BLaER1 treated with 17β-estradiol and CSF1 and Interleukin-3, amounts not matched to agents 10 nM and 100 nM (cell line): ENCODE measurements at regions not wholly inside any gene's neighbourhood (a gene's known extent, or its start where the extent isn't known, plus 50 kb on each side); places are given as distances from the start of the nearest gene placed in this dataset.
"Not testable (repeated sequence)": the region's sequence is repeated elsewhere in the genome, so short reads cannot be mapped to it uniquely, and the experiment has no call there.

Source experiments
- H3K27ac ChIP-seq, 11 experiments: shearing (Covaris generic); formaldehyde crosslinking; 2 replicates each; pipeline ENCODE4 v1.8.1; 2022
- H3K27me3 ChIP-seq, 11 experiments: shearing (Covaris generic); formaldehyde crosslinking; 2 replicates each; pipeline ENCODE4 v1.8.1; 2022
- H3K36me3 ChIP-seq, 11 experiments: shearing (Covaris generic); formaldehyde crosslinking; 2 replicates each; pipeline ENCODE4 v1.8.1; 2022
- H3K4me1 ChIP-seq, 10 experiments: shearing (Covaris generic); formaldehyde crosslinking; 2 replicates each; pipeline ENCODE4 v1.8.1; 2022
- H3K4me2 ChIP-seq, 11 experiments: shearing (Covaris generic); formaldehyde crosslinking; 2 replicates each; pipeline ENCODE4 v1.8.1; 2022
- H3K4me3 ChIP-seq, 10 experiments: shearing (Covaris generic); formaldehyde crosslinking; 2 replicates each; pipeline ENCODE4 v1.8.1; 2022
- H3K9ac ChIP-seq, 11 experiments: shearing (Covaris generic); formaldehyde crosslinking; 2 replicates each; pipeline ENCODE4 v1.8.1; 2022
- H3K9me3 ChIP-seq, 11 experiments: shearing (Covaris generic); formaldehyde crosslinking; replicated peaks in 1 of 11; 2 replicates each; pipeline ENCODE4 v1.8.1; 2022
- H4K20me1 ChIP-seq, 11 experiments: shearing (Covaris generic); formaldehyde crosslinking; 2 replicates each; pipeline ENCODE4 v1.8.1; 2022
- Cebpa-rat ChIP-seq, 11 experiments: shearing (Covaris generic); IDR thresholded peaks; 2 replicates each; pipeline ENCODE4 v1.8.1; 2022

DNA sequence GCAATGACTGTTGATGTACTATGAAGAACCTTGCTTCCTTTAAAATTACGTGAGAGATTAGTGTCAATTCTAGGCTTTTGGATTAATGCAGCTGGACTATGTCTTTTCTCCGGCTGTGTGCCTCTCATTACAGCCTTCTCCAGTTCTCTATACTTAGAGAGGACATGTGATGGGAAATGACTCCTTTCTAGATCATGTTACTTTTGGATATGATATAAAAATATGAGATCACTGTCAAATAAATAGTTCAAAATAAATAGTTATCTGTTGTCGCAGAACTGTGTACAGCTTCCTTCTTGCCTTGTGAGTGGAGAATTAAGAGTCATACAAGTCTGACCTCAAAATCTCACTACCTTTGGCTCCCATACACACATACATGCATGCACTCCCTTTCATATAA, 592.4 kb downstream of the DIPK2A start:
- H3K4me2 ChIP-seq, result no peak overlapping the region
- no peaks in the 10 kb centered on the region for H4K20me1 ChIP-seq
- no peaks in the 10 kb centered on the region for H3K27me3 ChIP-seq
- H3K27ac ChIP-seq, result no peak overlapping the region
- TF ChIP-seq Cebpa-rat (IDR thresholded peaks at IDR 0.05), result no peak
- H3K9ac ChIP-seq, result no peak overlapping the region
- H3K4me1 ChIP-seq, result no peaks in the 10 kb centered on the region
- no peaks in the 10 kb centered on the region for H3K36me3 ChIP-seq
- H3K9me3 ChIP-seq, result no peaks in the 10 kb centered on the region
- no peak overlapping the region for H3K4me3 ChIP-seq

DNA sequence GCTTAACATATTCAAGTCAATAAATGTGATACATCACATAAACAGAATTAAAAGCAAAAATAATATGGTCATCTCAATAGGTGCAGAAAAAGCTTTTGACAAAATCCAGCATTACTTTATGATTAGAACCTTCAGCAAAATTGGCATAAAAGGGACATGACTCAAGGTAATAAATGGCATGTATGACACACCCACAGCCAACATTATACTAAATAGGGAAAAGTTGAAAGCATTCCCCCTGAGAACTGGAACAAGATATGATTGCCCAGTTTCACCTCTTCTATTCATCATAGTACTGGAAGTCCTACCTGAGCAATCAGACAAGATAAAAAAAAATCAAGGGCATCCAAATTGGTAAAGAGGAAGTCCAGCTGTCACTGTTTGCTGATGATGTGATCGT, 594.7 kb downstream of the DIPK2A start:
- TF ChIP-seq Cebpa-rat (IDR thresholded peaks at IDR 0.05), result no peak
- no peaks in the 10 kb centered on the region for H3K27me3 ChIP-seq
- no peaks in the 10 kb centered on the region for H3K9me3 ChIP-seq
- no peaks in the 10 kb centered on the region for H3K4me1 ChIP-seq
- H3K36me3 ChIP-seq, result no peaks in the 10 kb centered on the region
- no peaks in the 10 kb centered on the region for H4K20me1 ChIP-seq
- H3K27ac ChIP-seq, result no peak overlapping the region
- H3K4me2 ChIP-seq, result no peak overlapping the region
- H3K9ac ChIP-seq, result no peak overlapping the region
- H3K4me3 ChIP-seq, result no peak overlapping the region

DNA sequence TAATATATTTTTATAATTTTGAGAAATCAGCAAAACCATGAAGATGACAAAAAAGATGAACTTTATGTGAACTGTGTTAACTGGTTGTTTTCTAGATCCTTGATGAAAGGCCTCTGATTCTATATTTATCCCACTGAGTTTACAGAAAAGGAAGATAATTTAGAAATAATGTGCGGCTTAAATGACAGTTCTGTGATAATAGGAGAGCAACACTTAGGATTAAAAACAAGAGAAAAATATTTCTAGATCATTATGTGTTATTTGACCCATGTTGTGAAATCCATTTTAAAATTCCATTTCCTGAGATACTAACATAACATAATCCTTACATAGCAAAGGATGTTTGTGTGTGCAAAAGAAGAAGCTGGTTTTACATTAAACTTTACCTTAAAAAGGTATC, 598.0 kb downstream of the DIPK2A start:
- Histone ChIP-seq H3K27me3 (no peaks in the 10 kb centered on the region), H4K20me1 (no peaks in the 10 kb centered on the region), H3K9ac (no peak overlapping the region), H3K4me2 (no peak overlapping the region), H3K4me3 (no peak overlapping the region), H3K4me1 (no peaks in the 10 kb centered on the region), H3K27ac (no peak overlapping the region), H3K9me3 (no peaks in the 10 kb centered on the region), H3K36me3 (no peaks in the 10 kb centered on the region)
- TF ChIP-seq Cebpa-rat (IDR thresholded peaks at IDR 0.05), result no peak

DNA sequence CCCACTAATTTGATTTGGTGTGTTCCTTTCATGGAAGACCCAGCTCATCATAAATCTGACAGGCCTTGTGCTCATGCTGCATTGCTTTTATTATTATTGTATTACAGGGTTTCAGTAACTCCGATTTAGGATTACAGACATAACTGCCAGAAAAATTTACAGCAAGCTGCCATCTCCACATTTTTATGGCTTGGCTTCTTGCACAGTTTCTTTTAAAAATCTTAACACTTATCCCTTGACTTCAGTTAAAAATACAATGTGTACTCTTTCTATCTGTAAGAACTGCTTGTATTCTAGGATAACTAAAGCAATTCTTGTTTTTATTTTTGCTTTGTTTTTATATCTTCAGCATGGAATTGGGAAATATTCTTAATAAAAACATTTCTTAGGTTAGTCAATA, 612.2 kb downstream of the DIPK2A start:
- no peak overlapping the region for H3K9ac ChIP-seq
- H3K4me2 ChIP-seq, result no peak overlapping the region
- no peaks in the 10 kb centered on the region for H4K20me1 ChIP-seq
- no peak for TF ChIP-seq Cebpa-rat (IDR thresholded peaks at IDR 0.05)
- no peak overlapping the region for H3K27ac ChIP-seq
- no peak overlapping the region for H3K4me3 ChIP-seq
- H3K9me3 ChIP-seq, result peaks cover 0 to 23% (median 0%) of the 10 kb centered on the region in 11 experiments; a peak in 6 of 22 replicates
- H3K36me3 ChIP-seq, result no peaks in the 10 kb centered on the region
- peaks cover 0 to 6% (median 0%) of the 10 kb centered on the region in 10 experiments; a peak in 2 of 20 replicates for H3K4me1 ChIP-seq
- H3K27me3 ChIP-seq, result no peaks in the 10 kb centered on the region

DNA sequence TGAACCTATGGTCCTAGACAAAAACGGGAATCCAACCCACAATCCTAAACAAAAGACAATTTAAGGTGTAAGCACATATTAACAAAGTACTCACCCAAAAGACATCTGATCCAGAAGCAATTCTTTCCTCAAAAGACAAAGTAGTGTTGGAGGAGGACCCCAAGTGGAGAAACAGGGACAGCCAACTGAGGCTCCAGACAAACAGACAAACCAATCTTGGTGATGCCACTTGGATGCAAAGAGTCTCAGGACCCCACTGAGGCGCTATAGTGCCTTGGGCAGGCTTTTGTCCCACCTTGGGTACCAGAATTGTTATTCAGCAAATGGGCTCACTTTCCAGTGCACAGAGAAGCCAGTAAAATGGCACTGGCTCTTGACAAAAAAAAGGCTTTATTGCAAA, 613.8 kb downstream of the DIPK2A start:
- no peak for TF ChIP-seq Cebpa-rat (IDR thresholded peaks at IDR 0.05)
- Histone ChIP-seq H3K27ac (peak overlapping the region in 2 of 11 experiments; percentile 27 to 56; a peak in 2 of 22 replicates), H3K4me1 (peaks cover 0 to 6% (median 0%) of the 10 kb centered on the region in 10 experiments; a peak in 3 of 20 replicates), H3K4me2 (no peak overlapping the region), H3K36me3 (no peaks in the 10 kb centered on the region), H3K4me3 (no peak overlapping the region), H3K27me3 (no peaks in the 10 kb centered on the region), H4K20me1 (no peaks in the 10 kb centered on the region), H3K9me3 (peaks cover 0 to 23% (median 0%) of the 10 kb centered on the region in 11 experiments; a peak in 6 of 22 replicates), H3K9ac (no peak overlapping the region)

DNA sequence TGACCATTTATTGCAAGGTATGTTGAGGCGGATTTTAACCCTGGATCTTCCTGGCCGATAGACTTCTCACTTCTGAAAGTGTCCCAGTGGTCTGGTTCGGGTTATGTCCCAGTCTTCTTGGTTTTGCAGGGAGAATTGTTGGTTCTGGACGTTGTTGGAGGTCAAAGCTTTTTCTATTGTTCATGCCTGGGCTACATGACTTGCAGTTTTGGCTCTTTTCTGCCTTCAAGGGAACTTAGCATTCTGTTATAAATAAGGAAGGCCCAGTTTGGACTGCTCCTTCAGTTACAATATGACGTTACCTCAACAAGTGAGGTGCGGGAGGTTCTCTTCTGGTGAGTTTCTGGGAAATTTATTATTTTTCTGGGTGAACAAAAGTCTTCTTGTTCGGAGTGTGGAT, 614.3 kb downstream of the DIPK2A start:
- H3K9me3 ChIP-seq, result peaks cover 0 to 23% (median 0%) of the 10 kb centered on the region in 11 experiments; a peak in 6 of 22 replicates
- H3K4me3 ChIP-seq, result no peak overlapping the region
- H3K4me1 ChIP-seq, result peaks cover 0 to 10% (median 0%) of the 10 kb centered on the region in 10 experiments; a peak in 6 of 20 replicates
- no peaks in the 10 kb centered on the region for H4K20me1 ChIP-seq
- peak overlapping the region in 5 of 11 experiments; percentile 21 to 56 (median 31); a peak in 8 of 22 replicates for H3K27ac ChIP-seq
- H3K9ac ChIP-seq, result no peak overlapping the region
- no peak for TF ChIP-seq Cebpa-rat (IDR thresholded peaks at IDR 0.05)
- H3K4me2 ChIP-seq, result peak overlapping the region in 1 of 11 experiments; percentile 46; a peak in 2 of 22 replicates
- no peaks in the 10 kb centered on the region for H3K27me3 ChIP-seq
- no peaks in the 10 kb centered on the region for H3K36me3 ChIP-seq

DNA sequence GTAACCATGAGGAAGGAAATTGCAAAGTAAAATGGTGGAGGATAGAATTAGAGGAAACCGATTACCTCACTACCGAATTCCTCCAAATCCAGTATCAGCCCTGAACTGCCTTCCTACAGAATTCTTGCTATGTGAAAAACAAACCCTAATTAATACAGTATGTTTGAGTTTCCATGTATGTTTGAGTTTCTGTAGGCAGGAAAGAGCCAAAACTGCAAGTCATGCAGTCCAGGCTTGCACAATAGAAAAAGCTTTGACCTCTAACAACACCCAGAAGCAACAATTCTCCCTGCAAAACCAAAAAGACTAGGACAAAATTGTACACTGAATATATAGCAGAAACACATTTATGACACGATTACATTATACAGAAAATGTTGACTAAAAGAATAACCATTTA, 614.8 kb downstream of the DIPK2A start:
- Histone ChIP-seq H3K36me3 (no peaks in the 10 kb centered on the region), H3K27ac (peak overlapping the region in 5 of 11 experiments; percentile 21 to 56 (median 31); a peak in 8 of 22 replicates), H3K4me3 (no peak overlapping the region), H3K4me1 (peaks cover 0 to 14% (median 0%) of the 10 kb centered on the region in 10 experiments; a peak in 6 of 20 replicates), H3K4me2 (peak overlapping the region in 1 of 11 experiments; percentile 46; a peak in 2 of 22 replicates), H3K9ac (no peak overlapping the region), H3K27me3 (no peaks in the 10 kb centered on the region), H4K20me1 (no peaks in the 10 kb centered on the region), H3K9me3 (peaks cover 0 to 23% (median 0%) of the 10 kb centered on the region in 11 experiments; a peak in 6 of 22 replicates)
- peak in 2 of 11 experiments; percentile 36 to 43; a peak in 2 of 22 replicates for TF ChIP-seq Cebpa-rat (IDR thresholded peaks at IDR 0.05)

DNA sequence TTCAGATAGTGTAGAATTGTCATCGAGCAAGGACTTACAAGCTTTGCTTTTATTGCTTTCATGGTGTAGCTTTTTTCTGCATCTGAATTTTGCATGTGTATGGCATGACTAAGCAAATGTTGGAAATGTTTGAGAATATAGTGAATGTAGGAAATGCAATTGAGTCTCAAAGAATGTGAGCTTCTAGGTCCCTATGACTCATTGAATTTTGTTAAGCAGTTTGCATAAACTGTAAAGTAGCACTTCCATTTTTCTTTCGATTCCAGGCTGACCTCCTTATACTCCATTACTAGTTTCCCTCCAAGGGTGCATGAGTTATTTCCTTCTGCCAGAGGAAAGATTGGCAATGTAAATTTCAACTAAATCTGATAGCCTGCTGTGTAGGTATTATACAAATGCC, 619.2 kb downstream of the DIPK2A start:
- Histone ChIP-seq H3K27me3 (no peaks in the 10 kb centered on the region), H3K4me3 (no peak overlapping the region), H3K36me3 (no peaks in the 10 kb centered on the region), H3K9ac (no peak overlapping the region), H4K20me1 (no peaks in the 10 kb centered on the region), H3K4me2 (0 out of 22 replicates have a peak overlapping the region, but pooled peaks of 1 of the 11 experiments have one; percentile 4), H3K4me1 (peaks cover 0 to 16% (median 0%) of the 10 kb centered on the region in 10 experiments; a peak in 6 of 20 replicates), H3K9me3 (peaks cover 0 to 4% (median 0%) of the 10 kb centered on the region in 11 experiments; a peak in 3 of 22 replicates), H3K27ac (no peak overlapping the region)
- TF ChIP-seq Cebpa-rat (IDR thresholded peaks at IDR 0.05), result no peak

DNA sequence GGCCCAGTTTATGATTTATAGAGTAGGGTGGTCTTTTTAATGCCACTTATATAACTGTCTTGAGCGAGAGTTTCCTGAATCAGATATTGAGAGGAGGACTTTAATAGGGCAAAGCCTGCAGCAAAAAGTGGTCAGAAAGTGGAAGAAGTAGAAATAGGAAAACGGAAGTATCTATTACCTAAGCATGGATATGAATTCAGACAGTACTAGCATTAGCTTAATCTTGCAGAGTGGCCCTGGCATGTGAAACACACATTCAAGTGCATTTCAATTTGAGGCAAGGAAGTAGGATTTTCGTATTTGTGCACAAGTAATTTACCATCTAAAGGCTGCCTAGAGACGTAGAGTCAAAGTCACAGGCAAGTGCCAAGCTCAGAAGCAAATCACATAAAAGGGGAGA, 622.3 kb downstream of the DIPK2A start:
- H3K36me3 ChIP-seq, result no peaks in the 10 kb centered on the region
- peaks cover 8 to 17% (median 12%) of the 10 kb centered on the region in 11 experiments; a peak in 20 of 22 replicates for H3K9me3 ChIP-seq
- H3K4me3 ChIP-seq, result no peak overlapping the region
- no peak for TF ChIP-seq Cebpa-rat (IDR thresholded peaks at IDR 0.05)
- no peaks in the 10 kb centered on the region for H3K27me3 ChIP-seq
- peaks cover 0 to 16% (median 0%) of the 10 kb centered on the region in 10 experiments; a peak in 5 of 20 replicates for H3K4me1 ChIP-seq
- H3K4me2 ChIP-seq, result no peak overlapping the region
- H4K20me1 ChIP-seq, result no peaks in the 10 kb centered on the region
- H3K27ac ChIP-seq, result no peak overlapping the region
- H3K9ac ChIP-seq, result no peak overlapping the region

DNA sequence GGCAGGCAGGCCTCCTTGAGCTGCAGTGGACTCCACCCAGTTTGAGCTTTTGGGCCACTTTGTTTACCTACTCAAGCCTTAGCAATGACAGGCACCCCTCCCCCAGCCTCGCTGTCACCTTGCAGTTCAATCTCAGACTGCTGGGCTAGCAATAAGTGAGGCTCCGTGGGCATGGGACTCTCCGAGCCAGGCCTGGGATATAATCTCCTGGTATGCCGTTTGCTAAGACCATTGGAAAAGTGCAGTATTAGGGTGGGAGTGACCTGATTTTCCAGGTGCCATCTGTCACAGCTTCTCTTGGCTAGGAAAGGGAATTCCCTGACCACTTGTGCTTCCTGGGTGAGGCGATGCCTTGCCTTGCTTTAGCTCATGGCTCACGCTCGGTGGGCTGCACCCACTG, 648.6 kb downstream of the DIPK2A start:
- H3K27ac ChIP-seq, H3K9me3 ChIP-seq, H3K36me3 ChIP-seq, H3K4me3 ChIP-seq, H3K27me3 ChIP-seq, H3K4me2 ChIP-seq, H3K4me1 ChIP-seq, H3K9ac ChIP-seq, H4K20me1 ChIP-seq: not testable (repeated sequence)
